HCT116 (cell line): ENCODE measurements at regions not wholly inside any gene's neighbourhood (a gene's known extent, or its start where the extent isn't known, plus 50 kb on each side); places are given as distances from the start of the nearest gene placed in this dataset.

Source experiments
- ATAC-seq: fragments of 200-7000 bp; cut with Tn5 transposase; 2 replicates; pipeline ENCODE4 v1.9.1; 2020; ENCODE audit warnings: mild to moderate bottlenecking, moderate library complexity
- BruUV-seq: library from RNA; stranded (reverse); fragments of 400-500 nt; replicated peaks from 2 replicates; lab custom pipeline; 2021; lab: Mats Ljungman, UMichigan
- CTCF ChIA-PET: fragments of 300-600 bp; sonication (Branson Sonifier 250); formaldehyde crosslinking; loops from one replicate; lab custom pipeline; 2021; ENCODE audit warnings: antibody characterized with exemption; lab: Charles Lee
- POLR2A ChIA-PET: fragments of 300-600, 350-600 bp; sonication (Branson Sonifier 250); formaldehyde crosslinking; loops from one replicate; lab custom pipeline; 2021; ENCODE audit warnings: antibody characterized with exemption; lab: Charles Lee
- RAD21 ChIA-PET, 2 experiments: fragments of 300-600 bp; sonication (Branson Sonifier 250); formaldehyde crosslinking; loops; one replicate each; lab custom pipeline; 2023; ENCODE audit warnings: low total read pairs in 2 of 2; ENCODE audit not compliant: uncharacterized antibody in 2 of 2, unreplicated experiment in 2 of 2, low non-redundant PET in 1 of 2; lab: Charles Lee
- DNase-seq: peaks from one replicate; pipeline ENCODE4 v3.0.0-alpha.2; 2010; ENCODE audit warnings: low read depth, low spot score
- H2AFZ ChIP-seq: fragments of 200-600 bp; shearing (Covaris generic), sonication (generic); 2 replicates; pipeline ENCODE4 v1.6.1; 2017; ENCODE audit warnings: low read depth, mixed run types, mixed read lengths, antibody characterized with exemption, low read length; ENCODE audit not compliant: poor library complexity, severe bottlenecking
- H3K27ac ChIP-seq: 2 replicates; pipeline ENCODE4 v1.5.1; 2012; ENCODE audit warnings: low read depth, low read length
- H3K27me3 ChIP-seq: fragments of 200-600 bp; sonication (generic); 2 replicates; pipeline ENCODE4 v1.6.1; 2016; ENCODE audit warnings: mixed run types, low read length, mixed read lengths; ENCODE audit not compliant: insufficient read depth
- H3K36me3 ChIP-seq, 2 experiments: fragments of 200-500 bp in 1 of 2; fragments of 200-600 bp in 1 of 2; sonication (Bioruptor generic) in 1 of 2; sonication (generic) in 1 of 2; 2 replicates each; pipeline versions ENCODE4 v1.5.1 to v1.6.1; 2014 to 2016; ENCODE audit warnings: low read length in 2 of 2, inconsistent platforms in 1 of 2, mixed read lengths in 1 of 2, mixed run types in 1 of 2; ENCODE audit not compliant: insufficient read depth in 2 of 2, control insufficient read depth in 1 of 2
- H3K4me1 ChIP-seq, 2 experiments: fragments of 200-600 bp in 1 of 2; sonication (generic) in 1 of 2; 2 replicates each; pipeline versions ENCODE4 v1.5.1 to v1.6.1; 2012 to 2017; ENCODE audit warnings: low read length in 2 of 2, inconsistent platforms in 1 of 2, mild to moderate bottlenecking in 1 of 2, mixed read lengths in 1 of 2, mixed run types in 1 of 2, moderate library complexity in 1 of 2; ENCODE audit not compliant: insufficient read depth in 2 of 2, control insufficient read depth in 1 of 2
- H3K4me2 ChIP-seq: fragments of 200-600 bp; sonication (generic); 2 replicates; pipeline ENCODE4 v1.6.1; 2017; ENCODE audit warnings: mixed run types, low read length, mixed read lengths
- H3K4me3 ChIP-seq, 2 experiments: fragments of 200-600 bp in 1 of 2; sonication (generic) in 1 of 2; replicated peaks in 1 of 2; 2 replicates each; pipeline ENCODE4 v1.5.1; 2011 to 2016; ENCODE audit warnings: low read length in 2 of 2, control low read depth in 1 of 2, low read depth in 1 of 2, mild to moderate bottlenecking in 1 of 2, mixed read lengths in 1 of 2, mixed run types in 1 of 2
- H3K79me2 ChIP-seq: fragments of 200-600 bp; sonication (generic); 2 replicates; pipeline ENCODE4 v1.6.1; 2017; ENCODE audit warnings: mild to moderate bottlenecking, mixed run types, low read length, moderate library complexity, mixed read lengths; ENCODE audit not compliant: insufficient read depth
- H3K9ac ChIP-seq: fragments of 200-600 bp; sonication (generic); 2 replicates; pipeline ENCODE4 v1.6.1; 2016; ENCODE audit warnings: low read length, mixed read lengths
- H3K9me2 ChIP-seq: fragments of 200-600 bp; sonication (generic), shearing (Covaris generic); 2 replicates; pipeline ENCODE4 v1.6.1; 2017; ENCODE audit warnings: mixed run types, mild to moderate bottlenecking, moderate library complexity; ENCODE audit not compliant: insufficient read depth
- H3K9me3 ChIP-seq, 2 experiments: fragments of 200-500 bp in 1 of 2; fragments of 200-600 bp in 1 of 2; sonication (Bioruptor generic) in 1 of 2; sonication (generic) in 1 of 2; 2 replicates each; pipeline ENCODE4 v1.6.1; 2014 to 2017; ENCODE audit warnings: low read length in 2 of 2, mixed read lengths in 2 of 2, inconsistent platforms in 1 of 2, low read depth in 1 of 2, mild to moderate bottlenecking in 1 of 2, mixed run types in 1 of 2, moderate library complexity in 1 of 2; ENCODE audit not compliant: control insufficient read depth in 1 of 2, insufficient read depth in 1 of 2
- H4K20me1 ChIP-seq: fragments of 200-600 bp; sonication (generic), shearing (Covaris generic); 2 replicates; pipeline ENCODE4 v1.6.1; 2017; ENCODE audit warnings: mixed run types, mild to moderate bottlenecking, moderate library complexity; ENCODE audit not compliant: insufficient read depth
- CEBPB ChIP-seq: IDR thresholded peaks from 2 replicates; pipeline ENCODE4 v1.6.1; 2012; ENCODE audit warnings: low read depth
- JUND ChIP-seq: IDR thresholded peaks from 2 replicates; pipeline ENCODE4 v1.6.1; 2012
- YY1 ChIP-seq: IDR thresholded peaks from 2 replicates; pipeline ENCODE4 v1.6.1; 2011; ENCODE audit warnings: low read length, low read depth, moderate library complexity, mild to moderate bottlenecking; ENCODE audit not compliant: insufficient replicate concordance; ENCODE audit errors: extremely low read depth
- intact Hi-C: fragments of 100-400 bp; cut with micrococcal nuclease; formaldehyde crosslinking; loops from 2 replicates; pipeline ENCODE4 v1.10.0; 2022
- TF ChIP-seq, protein P1 (sequence below): IDR thresholded peaks from 2 replicates; pipeline ENCODE4 v1.6.1; 2011; ENCODE audit warnings: mild to moderate bottlenecking, low read length, moderate library complexity; ENCODE audit not compliant: insufficient replicate concordance; ENCODE audit errors: extremely low read depth
- TF ChIP-seq, protein P2 (sequence below): IDR thresholded peaks from 2 replicates; pipeline ENCODE4 v1.6.1; 2012; ENCODE audit warnings: low read depth

DNA sequence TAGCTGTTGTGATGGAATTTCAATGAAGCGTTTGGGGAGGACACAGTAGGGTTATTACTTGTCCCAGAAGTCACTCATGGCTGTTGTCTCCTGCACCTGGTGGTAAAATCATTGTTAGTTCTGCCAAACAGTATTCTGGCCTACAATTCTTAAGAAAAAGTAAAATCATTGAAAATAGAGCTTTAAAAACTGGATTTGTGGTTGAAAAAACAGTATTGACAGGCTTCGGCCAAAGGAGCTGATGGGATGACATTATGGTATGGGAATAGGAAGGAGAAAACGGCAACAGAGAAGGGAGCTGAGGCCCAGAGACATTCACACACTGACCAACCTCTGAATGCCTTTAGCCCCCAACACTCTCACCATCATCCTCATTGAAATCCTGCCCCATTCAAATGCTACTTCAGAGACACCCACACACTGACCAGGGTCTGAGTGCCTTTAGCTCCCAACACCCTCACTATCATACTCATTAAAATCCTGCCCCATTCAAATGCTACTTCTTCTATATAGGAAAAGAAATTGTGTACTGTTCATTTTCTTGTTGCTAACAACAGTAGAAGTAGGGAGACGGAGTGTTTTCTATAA is 114.1 kb upstream of the OSR1 start:
- DNase-seq: no peak
- Histone ChIP-seq H2AFZ (no peak overlapping the region), H3K4me3 (no peak overlapping the region), H3K9me2 (no peaks in the 10 kb centered on the region), H4K20me1 (no peaks in the 10 kb centered on the region), H3K4me1 (no peaks in the 10 kb centered on the region), H3K79me2 (no peaks in the 10 kb centered on the region)
- RAD21 ChIA-PET: no interaction called here
- POLR2A ChIA-PET: interaction anchor here (0.5 to 0.9 kb wide), 2 partner anchors 16 to 22 kb away, joined by 3 read pairs; no protein-coding TSS in a partner anchor
- CTCF ChIA-PET: no interaction called here
- intact Hi-C loops: no loop called here
- BruUV-seq: no TSS peak
- no peak for ATAC-seq
- TF ChIP-seq, protein P1, sequence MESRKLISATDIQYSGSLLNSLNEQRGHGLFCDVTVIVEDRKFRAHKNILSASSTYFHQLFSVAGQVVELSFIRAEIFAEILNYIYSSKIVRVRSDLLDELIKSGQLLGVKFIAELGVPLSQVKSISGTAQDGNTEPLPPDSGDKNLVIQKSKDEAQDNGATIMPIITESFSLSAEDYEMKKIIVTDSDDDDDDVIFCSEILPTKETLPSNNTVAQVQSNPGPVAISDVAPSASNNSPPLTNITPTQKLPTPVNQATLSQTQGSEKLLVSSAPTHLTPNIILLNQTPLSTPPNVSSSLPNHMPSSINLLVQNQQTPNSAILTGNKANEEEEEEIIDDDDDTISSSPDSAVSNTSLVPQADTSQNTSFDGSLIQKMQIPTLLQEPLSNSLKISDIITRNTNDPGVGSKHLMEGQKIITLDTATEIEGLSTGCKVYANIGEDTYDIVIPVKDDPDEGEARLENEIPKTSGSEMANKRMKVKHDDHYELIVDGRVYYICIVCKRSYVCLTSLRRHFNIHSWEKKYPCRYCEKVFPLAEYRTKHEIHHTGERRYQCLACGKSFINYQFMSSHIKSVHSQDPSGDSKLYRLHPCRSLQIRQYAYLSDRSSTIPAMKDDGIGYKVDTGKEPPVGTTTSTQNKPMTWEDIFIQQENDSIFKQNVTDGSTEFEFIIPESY: no peak
- no peak for TF ChIP-seq JUND
- TF ChIP-seq CEBPB: no peak
- TF ChIP-seq, protein P2, sequence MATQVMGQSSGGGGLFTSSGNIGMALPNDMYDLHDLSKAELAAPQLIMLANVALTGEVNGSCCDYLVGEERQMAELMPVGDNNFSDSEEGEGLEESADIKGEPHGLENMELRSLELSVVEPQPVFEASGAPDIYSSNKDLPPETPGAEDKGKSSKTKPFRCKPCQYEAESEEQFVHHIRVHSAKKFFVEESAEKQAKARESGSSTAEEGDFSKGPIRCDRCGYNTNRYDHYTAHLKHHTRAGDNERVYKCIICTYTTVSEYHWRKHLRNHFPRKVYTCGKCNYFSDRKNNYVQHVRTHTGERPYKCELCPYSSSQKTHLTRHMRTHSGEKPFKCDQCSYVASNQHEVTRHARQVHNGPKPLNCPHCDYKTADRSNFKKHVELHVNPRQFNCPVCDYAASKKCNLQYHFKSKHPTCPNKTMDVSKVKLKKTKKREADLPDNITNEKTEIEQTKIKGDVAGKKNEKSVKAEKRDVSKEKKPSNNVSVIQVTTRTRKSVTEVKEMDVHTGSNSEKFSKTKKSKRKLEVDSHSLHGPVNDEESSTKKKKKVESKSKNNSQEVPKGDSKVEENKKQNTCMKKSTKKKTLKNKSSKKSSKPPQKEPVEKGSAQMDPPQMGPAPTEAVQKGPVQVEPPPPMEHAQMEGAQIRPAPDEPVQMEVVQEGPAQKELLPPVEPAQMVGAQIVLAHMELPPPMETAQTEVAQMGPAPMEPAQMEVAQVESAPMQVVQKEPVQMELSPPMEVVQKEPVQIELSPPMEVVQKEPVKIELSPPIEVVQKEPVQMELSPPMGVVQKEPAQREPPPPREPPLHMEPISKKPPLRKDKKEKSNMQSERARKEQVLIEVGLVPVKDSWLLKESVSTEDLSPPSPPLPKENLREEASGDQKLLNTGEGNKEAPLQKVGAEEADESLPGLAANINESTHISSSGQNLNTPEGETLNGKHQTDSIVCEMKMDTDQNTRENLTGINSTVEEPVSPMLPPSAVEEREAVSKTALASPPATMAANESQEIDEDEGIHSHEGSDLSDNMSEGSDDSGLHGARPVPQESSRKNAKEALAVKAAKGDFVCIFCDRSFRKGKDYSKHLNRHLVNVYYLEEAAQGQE: no peak
- TF ChIP-seq YY1: no peak
- TF ChIP-seq, all 23 proteins: peak for 0
- no peaks in the 10 kb centered on the region for H3K36me3 ChIP-seq
- no peaks in the 10 kb centered on the region for H3K27me3 ChIP-seq
- no peak overlapping the region for H3K27ac ChIP-seq
- no peak overlapping the region for H3K4me2 ChIP-seq
- no peaks in the 10 kb centered on the region for H3K9me3 ChIP-seq
- H3K9ac ChIP-seq: no peak overlapping the region
